ENCODE measurements at regions not wholly inside any gene's neighbourhood (a gene's known extent, or its start where the extent isn't known, plus 50 kb on each side); places are given as distances from the start of the nearest gene placed in this dataset.

DNA sequence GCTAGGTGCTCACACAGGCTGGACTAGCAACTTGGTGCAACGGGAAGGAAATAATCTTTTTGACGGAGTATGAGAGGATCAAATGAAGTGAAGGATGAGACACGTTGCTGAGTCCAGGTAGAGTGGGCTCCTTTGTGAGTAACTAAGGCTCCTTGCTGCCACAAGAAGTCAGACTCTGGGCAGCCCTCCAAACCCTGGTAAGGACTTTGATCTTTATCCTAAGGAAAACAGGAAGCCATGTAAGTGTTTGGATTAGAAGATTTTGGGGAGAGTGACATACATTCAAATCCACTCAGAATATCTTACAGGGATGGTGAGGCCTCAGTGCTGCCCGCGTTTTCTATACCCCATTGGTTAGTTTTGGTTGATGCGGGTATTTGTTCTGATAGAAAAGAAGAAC is 155.9 kb upstream of the RAG2 start:
- ChIA-PET POLR2A (no interaction called here), CTCF (no interaction called here)
- no peak overlapping the region for H3K27ac ChIP-seq (ENCODE audit: low read depth, low read length)
- no peak for TF ChIP-seq CTCF (IDR thresholded peaks at IDR 0.05; ENCODE audit: low read depth, low read length)
- no peak overlapping the region for H3K4me3 ChIP-seq (ENCODE audit: low read depth, low read length)
- H3K27me3 ChIP-seq (ENCODE audit: control insufficient read depth, insufficient read depth, low read length) = peaks cover 7% of the 10 kb centered on the region
- H3K9me3 ChIP-seq (ENCODE audit: control insufficient read depth, insufficient read depth, low read length) = no peaks in the 10 kb centered on the region
- DNase-seq (ENCODE audit: low read depth, low spot score) = no peak

GRCh38 chr11:36751996-36752395 is 154.0 kb upstream of the RAG2 start:
- DNase-seq (ENCODE audit: low read depth, low spot score) = no peak
- Histone ChIP-seq H3K27ac (ENCODE audit: low read depth, low read length) (no peak overlapping the region), H3K9me3 (ENCODE audit: control insufficient read depth, insufficient read depth, low read length) (no peaks in the 10 kb centered on the region), H3K4me3 (ENCODE audit: low read depth, low read length) (no peak overlapping the region), H3K27me3 (ENCODE audit: control insufficient read depth, insufficient read depth, low read length) (peaks cover 10% of the 10 kb centered on the region)
- POLR2A ChIA-PET = no interaction called here
- no peak for TF ChIP-seq CTCF (IDR thresholded peaks at IDR 0.05; ENCODE audit: low read depth, low read length)
- CTCF ChIA-PET = interaction anchor here (1.1 kb wide), 1 partner anchor 194 kb away, joined by 3 read pairs; no protein-coding TSS in a partner anchor

DNA sequence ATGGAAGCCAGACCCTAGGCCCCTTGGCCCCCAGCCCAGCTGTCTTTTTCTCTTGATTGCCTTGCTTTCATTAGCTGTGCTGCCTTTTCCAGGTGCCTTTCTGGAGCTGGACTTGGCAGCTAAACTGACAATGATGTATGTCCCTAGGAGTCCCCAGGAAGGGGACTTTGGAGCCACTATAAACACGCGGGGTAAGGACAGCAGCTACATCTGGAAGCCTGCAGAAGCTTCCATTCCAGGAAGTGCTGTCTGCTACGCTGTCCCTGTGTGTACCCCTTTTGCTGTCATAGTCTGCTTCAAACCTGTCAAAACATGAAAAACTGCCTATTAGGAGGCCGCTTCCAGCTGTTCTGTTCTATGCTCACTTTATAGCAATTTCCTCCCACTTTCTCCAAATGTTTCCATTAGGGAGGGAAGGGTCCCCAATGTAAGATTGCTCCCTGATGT is 153.3 kb upstream of the RAG2 start:
- Histone ChIP-seq H3K27me3 (ENCODE audit: control insufficient read depth, insufficient read depth, low read length) (peaks cover 10% of the 10 kb centered on the region), H3K9me3 (ENCODE audit: control insufficient read depth, insufficient read depth, low read length) (no peaks in the 10 kb centered on the region), H3K4me3 (ENCODE audit: low read depth, low read length) (no peak overlapping the region), H3K27ac (ENCODE audit: low read depth, low read length) (no peak overlapping the region)
- CTCF ChIA-PET = interaction anchor here (1.1 to 5.9 kb wide), 3 partner anchors 49 to 194 kb away, joined by 3 to 205 read pairs (median 14); no protein-coding TSS in a partner anchor
- no peak for DNase-seq (ENCODE audit: low read depth, low spot score)
- TF ChIP-seq CTCF (IDR thresholded peaks at IDR 0.05; ENCODE audit: low read depth, low read length) = no peak
- POLR2A ChIA-PET = no interaction called here

DNA sequence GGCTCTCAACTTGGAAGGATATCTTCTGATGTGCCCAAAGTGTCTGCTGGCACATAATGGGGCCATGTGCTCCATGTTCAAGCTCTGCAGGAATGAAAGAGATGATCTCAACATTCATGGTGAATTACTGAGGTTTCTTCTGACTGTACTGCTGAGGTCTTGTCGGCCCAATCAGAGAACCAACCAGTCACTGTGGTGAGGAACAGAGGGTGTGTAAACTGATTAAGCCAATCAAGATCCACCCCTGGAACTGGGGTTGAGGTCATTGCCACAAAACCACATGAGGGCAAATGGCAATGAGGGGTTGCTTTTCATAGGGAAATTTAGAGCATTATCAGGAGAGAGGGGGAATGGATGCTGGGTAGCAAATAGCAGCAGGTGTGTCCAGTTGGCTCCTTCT is 152.3 kb upstream of the RAG2 start:
- DNase-seq (ENCODE audit: low read depth, low spot score) = no peak
- POLR2A ChIA-PET = no interaction called here
- no peak for TF ChIP-seq CTCF (IDR thresholded peaks at IDR 0.05; ENCODE audit: low read depth, low read length)
- Histone ChIP-seq H3K9me3 (ENCODE audit: control insufficient read depth, insufficient read depth, low read length) (no peaks in the 10 kb centered on the region), H3K27me3 (ENCODE audit: control insufficient read depth, insufficient read depth, low read length) (peaks cover 10% of the 10 kb centered on the region), H3K27ac (ENCODE audit: low read depth, low read length) (no peak overlapping the region), H3K4me3 (ENCODE audit: low read depth, low read length) (no peak overlapping the region)
- CTCF ChIA-PET = interaction anchor here (1.8 to 5.9 kb wide), 2 partner anchors 48 to 186 kb away, joined by 14 to 205 read pairs; no protein-coding TSS in a partner anchor

- no peak overlapping the region for H3K27ac ChIP-seq (ENCODE audit: low read depth, low read length)
- no peak for TF ChIP-seq CTCF (IDR thresholded peaks at IDR 0.05; ENCODE audit: low read depth, low read length)
- no peaks in the 10 kb centered on the region for H3K9me3 ChIP-seq (ENCODE audit: control insufficient read depth, insufficient read depth, low read length)
- ChIA-PET CTCF (interaction anchor here (0.7 to 7.7 kb wide), 6 partner anchors 9 to 239 kb away, joined by 3 to 205 read pairs (median 115); partner anchors contain the start of gene TRAF6), POLR2A (no interaction called here)
- H3K4me3 ChIP-seq (ENCODE audit: low read depth, low read length) = no peak overlapping the region
- H3K27me3 ChIP-seq (ENCODE audit: control insufficient read depth, insufficient read depth, low read length) = peaks cover 10% of the 10 kb centered on the region
- no peak for DNase-seq (ENCODE audit: low read depth, low spot score)
Measured at GRCh38 chr11:36748836-36749235, 150.8 kb upstream of the RAG2 start.
